GM19239 (cell line): ENCODE measurements at regions not wholly inside any gene's neighbourhood (a gene's known extent, or its start where the extent isn't known, plus 50 kb on each side); places are given as distances from the start of the nearest gene placed in this dataset.
"Not testable (repeated sequence)": the region's sequence is repeated elsewhere in the genome, so short reads cannot be mapped to it uniquely, and the experiment has no call there.

ENCODE experiments used
- DNase-seq: peaks from one replicate; pipeline ENCODE4 v3.0.0; 2011; ENCODE audit warnings: low spot score; ENCODE audit not compliant: insufficient read length
- FAIRE-seq: peaks from 2 replicates; lab custom pipeline; 2011; peaks lifted over from hg19 to GRCh38; lab: Jason Lieb, UNC

DNA sequence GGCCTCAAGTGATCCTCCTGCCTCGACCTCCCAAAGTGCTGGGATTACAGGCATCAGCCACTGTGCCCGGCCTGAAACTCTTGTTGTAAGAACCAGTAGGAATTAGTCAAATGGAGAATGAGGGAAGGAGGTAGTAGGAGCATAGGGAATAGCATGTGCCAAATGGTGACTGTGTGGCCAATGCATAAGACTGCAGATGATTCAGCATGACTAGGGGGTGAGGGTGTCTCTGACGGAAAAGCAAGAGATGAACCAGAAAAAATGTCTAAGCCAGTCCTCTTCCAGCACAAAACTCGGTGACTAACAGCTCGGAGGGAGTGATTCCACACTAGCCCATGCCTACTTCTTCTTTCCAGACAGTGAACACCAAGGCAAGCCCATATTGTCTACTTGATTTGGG is 58.2 kb upstream of the DUSP21 start:
- DNase-seq: no peak
- no peak for FAIRE-seq

DNA sequence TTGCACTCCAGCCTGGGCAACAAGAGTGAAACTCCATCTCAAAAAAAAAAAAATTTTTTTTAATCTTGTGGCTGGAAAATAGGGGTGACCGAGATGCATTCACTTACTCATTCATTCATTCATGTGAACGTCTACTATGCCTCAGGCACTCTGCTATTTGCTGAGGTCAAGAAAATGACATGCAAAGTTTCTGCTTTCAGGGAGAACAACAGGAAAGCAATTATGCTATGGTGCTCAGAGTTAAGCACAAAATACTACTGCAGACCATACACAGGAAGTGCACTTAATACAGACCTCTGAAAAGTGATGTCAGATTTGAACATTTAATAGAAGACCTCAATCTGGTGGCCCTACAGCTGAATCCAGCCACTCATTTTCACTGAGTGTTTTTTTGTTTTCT is 59.6 kb upstream of the DUSP21 start:
- no peak for FAIRE-seq
- DNase-seq: no peak

DNA sequence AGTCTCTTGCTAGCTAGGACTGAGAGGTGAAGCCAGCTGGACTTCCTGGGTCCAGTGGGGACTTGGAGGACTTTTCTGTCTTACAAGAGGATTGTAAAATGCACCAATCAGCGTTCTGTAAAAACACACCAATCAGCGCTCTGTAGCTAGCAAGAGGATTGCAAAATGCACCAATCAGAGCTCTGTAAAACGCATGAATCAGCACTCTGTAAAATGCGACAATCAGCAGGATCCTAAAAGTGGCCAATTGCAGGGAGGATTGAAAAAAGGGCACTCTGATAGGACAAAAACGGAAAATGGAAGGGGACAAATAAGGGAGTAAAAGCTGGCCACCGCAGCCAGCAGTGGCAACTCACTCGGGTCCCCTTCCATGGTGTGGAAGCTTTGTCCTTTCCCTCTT is 65.6 kb upstream of the DUSP21 start:
- FAIRE-seq (no peak), DNase-seq (no peak)

DNA sequence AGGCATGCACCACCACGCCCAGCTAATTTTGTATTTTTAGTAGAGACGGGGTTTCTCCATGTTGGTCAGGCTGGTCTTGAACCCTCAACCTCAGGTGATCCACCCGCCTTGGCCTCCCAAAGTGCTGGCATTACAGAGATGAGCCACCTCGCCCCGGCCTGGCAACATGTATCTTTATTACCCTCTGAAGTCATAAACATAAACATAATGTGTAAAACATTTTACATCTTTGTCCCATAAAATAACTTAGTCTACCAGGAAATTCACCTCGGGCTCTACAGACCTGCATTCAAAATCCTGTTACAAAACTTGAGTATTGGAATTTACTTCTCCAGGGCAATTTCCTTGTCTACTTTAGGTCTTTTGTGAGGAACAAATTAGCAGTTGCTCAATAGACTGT is 68.1 kb upstream of the DUSP21 start:
- no peak for DNase-seq
- FAIRE-seq: no peak

DNA sequence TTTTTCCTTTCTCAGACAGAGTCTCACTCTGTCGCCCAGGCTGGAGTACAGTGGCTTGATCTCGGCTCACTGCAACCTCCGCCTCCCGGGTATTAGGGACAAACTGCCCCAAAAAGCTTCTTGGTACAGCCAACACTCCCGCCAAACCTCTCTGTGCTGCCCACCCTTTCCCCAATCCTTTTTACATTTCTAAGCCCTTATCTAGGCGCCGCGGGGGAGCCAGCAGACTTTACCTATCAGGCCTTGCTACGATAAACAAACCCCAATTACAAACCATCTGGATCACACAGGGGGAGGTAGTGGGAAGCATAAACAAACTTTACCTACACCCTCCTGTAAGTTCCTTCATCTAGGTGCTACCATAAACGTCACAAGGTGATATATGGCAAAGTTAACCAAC is 69.8 kb upstream of the DUSP21 start:
- not testable (repeated sequence) for DNase-seq, FAIRE-seq

DNA sequence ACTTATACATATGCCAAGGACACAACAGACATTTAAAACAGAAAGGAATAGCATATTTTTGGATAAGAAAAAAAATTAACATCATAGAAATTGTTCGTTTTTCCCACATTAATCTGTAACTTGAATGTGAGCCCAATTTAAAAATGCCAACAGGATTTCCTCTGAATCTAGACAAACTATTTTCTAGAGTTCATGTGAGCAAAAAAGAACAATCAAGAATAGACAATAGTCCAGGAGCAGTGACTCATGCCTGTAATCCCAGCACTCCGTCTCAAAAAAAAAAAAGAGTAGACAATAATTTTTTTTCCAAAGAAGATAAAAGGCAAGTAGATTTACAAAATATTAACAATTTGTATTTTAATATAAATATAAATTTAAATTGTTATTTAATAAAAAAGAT is 73.7 kb upstream of the DUSP21 start:
- FAIRE-seq: no peak
- DNase-seq: no peak

DNA sequence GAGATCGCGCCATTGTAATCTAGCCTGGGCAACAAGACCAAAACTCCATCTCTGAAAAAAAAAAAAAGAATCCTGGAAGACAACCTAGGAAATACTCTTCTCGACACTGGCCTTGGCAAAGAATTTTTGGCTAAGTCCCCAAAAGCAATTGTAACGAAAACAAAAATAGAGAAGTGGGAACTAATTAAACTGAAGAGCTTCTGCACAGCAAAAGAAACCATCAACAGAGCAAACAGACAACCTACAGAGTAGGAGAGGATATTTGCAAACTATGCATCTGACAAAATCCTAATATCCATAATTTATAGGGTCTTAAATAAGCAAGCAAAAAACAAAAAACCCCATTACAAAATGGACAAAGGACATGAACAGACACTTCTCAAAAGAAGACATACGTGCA is 76.5 kb upstream of the DUSP21 start:
- no peak for DNase-seq

DNA sequence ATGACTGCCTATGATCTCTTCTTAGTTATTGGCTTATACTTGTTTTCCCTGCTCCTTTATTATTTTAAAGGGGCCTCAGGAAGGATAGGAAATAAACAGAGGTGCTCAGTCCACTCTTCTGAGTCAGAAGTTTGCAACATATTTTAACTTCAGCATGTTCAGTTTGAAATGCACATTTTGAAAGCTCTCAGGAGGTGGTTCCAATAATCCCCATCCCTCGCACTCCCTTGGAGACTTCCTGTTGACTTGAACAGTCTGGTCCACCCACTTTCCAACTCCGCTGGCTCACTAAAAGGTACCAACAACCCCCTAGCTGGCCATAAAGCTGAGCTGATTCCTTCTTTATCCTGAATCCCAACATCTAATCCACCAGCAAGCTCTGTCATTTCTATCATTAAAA is 78.3 kb upstream of the DUSP21 start:
- DNase-seq (no peak), FAIRE-seq (no peak)

More for the DNA sequence above, 76.5 kb upstream of the DUSP21 start:
- no peak for FAIRE-seq

DNA sequence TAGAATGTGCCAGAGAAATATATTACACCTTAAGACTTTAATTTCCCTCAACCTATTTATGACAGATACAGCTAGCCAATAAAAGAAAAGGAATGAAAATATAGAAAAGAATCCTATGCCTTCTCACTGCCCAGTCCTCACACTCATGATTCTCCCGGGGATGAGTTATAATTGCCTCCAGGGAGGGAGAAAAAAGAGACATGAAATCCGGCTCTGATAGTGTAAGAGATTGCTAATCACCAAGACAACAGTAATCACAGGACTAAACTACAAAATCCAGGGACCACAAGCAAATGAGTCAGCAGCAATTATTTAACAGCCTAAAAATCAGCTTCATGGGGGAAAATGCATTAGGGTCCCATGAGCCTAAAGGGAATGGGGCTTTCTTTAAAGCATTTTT is 95.9 kb upstream of the DUSP21 start:
- DNase-seq (no peak), FAIRE-seq (no peak)

DNA sequence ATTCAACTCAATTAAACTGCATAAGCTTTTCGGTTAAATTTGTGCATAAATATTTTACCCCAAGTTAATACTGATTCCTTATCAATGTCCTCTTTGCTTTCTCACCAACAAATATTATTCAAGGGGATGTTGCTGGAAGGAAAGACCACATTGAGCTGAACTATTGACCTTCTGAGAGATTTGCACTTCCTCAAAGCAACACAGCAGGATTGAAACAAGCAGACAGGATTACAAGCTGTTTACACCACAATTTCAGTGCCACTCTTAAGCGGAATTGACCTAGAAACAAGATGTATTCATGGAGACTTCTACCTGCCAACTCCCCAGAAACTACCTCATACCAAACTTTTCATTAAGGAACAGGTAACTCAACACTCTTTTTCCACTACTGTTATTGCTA is 96.5 kb upstream of the DUSP21 start:
- FAIRE-seq (peak; percentile 47), DNase-seq (no peak)

DNA sequence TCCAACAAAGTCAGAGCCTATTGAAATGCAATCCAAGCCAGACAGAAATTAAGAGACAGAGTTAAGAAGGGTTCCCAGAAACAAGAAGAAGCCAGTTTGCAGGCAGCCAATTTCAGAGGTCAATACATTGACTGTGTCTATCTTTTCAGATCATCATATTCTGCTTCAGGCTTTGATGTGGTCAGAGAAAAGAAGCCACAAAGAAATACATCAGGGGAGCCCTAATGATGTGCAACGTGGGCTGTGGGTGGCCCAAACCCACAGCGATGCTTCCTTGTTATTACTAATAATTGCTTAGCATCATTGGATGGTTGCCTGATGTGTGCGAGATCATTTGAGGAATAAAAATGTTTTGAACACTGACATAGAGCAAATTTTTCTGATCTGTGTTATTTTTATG is 99.0 kb upstream of the DUSP21 start:
- peak; percentile 49 for FAIRE-seq
- no peak for DNase-seq

DNA sequence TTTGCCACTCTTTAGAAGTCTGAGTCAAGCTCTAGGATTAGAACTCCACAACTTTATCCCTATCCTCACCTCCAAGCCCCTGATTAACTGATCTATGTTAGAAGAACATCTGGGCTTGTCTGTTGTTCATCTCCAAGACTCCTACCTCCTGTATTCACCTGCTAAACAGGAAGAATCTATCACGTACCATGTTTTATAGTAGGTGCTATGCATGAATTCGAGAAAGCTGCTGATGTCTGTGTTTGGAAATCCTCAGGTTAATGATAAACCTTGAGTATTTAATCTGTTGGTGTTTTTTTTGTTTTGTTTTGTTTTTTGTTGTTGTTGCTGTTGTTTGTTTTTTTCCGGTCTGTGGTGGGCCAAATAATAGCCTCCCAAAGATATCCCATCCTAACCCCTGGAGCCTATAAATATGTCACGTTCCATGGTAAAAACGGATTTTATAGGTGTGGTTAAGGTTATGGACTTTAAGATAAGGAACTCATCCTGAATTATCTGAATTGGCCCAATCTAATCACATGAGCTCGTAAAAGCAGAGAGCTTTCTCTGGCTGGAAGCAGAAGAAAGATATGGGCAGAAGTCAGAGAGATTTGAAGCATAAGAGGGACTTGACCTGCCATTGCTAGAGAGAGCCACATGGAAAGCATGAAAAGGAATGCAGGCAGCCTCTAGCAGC is 101.2 kb upstream of the DUSP21 start:
- no peak for FAIRE-seq

DNA sequence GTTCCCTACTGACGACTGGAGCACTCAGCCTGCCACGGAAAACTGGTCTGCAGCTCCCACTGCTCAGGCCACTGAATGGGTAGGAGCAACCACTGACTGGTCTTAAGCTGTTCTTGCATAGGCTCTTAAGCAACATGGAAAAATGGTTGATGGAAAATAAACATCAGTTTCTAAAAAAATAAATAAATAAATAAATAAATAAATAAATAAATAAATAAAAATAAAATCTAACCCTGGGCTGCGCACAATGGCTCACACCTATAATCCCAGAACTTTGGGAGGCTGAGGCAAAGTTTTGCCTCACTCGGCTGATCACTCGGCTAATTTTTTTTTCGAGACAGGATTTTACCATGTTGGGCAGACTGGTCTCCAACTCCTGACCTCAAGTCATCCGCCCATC is 102.0 kb upstream of the DUSP21 start:
- not testable (repeated sequence) for FAIRE-seq, DNase-seq

More for the DNA sequence above, 101.2 kb upstream of the DUSP21 start:
- no peak for DNase-seq

DNA sequence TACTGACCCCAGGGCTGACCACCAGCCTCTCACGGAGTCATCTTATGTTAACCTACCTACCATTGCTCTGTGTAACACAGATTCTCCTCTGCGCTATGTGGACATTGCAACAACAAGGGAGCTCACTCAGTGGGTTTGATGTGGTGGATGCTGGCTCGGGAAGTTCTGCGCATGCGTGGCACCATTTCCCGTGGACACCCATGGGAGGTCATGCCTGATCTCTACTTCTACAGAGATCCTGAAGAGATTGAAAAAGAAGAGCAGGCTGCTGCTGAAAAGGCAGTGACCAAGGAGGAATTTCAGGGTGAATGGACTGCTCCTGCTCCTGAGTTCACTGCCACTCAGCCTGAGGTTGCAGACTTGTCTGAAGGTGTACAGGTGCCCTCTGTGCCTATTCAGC is 102.4 kb upstream of the DUSP21 start:
- DNase-seq, FAIRE-seq: not testable (repeated sequence)

DNA sequence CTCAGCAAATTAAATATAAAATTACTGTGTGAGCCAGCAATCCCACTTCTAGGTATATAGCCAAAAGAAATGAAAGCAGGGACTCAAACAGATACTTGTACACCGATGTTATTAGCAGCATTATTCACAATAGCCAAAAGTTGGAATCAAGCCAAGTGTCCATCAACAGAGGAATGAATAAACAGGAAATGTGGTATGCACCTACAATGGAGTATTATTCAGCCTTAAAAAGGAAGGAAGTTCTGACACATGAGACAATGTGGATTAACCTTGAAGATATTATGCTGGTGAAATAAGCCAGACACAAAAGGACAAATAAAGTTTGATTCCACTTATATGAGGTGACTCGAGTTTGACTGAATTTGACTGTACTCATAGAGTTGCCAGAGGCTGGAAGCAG is 108.3 kb upstream of the DUSP21 start:
- FAIRE-seq (no peak), DNase-seq (no peak)

DNA sequence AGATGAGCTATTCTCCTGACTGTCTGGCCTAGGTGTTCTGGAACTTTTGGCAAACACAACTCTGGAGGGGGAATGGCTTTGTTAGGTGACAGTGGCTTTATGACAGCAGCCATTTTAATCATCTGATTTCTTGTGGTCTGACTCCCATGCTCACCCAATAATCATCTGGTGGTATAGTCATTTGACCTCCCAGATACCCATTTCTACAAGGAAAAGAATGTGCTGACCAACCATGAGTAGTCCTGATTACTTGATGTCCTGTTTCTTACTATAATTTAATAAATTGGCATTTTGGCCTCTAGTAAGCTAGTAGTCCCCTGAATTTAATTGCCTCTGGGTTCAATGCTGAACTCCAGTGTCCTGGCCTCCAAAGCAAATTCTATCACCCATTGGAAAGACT is 109.9 kb upstream of the DUSP21 start:
- DNase-seq (no peak), FAIRE-seq (no peak)

DNA sequence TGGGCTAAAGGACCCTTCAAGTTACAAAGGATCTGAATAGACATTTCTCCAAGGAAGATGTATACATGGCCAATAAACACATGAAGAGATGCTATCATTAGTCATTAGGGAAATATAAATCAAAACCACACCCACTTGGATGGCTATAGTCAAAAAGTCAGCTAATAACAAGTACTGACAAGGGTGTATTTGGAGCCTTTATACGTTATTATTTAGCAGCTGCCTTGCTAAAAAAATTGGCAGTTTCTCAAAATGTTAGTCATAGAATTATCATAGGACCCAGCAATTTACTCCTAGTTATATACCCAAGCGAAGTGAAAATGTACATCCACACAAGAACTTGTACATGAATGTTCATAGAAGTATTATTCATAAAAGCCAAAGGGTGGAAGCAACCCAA is 112.7 kb upstream of the DUSP21 start:
- DNase-seq: no peak
- no peak for FAIRE-seq

DNA sequence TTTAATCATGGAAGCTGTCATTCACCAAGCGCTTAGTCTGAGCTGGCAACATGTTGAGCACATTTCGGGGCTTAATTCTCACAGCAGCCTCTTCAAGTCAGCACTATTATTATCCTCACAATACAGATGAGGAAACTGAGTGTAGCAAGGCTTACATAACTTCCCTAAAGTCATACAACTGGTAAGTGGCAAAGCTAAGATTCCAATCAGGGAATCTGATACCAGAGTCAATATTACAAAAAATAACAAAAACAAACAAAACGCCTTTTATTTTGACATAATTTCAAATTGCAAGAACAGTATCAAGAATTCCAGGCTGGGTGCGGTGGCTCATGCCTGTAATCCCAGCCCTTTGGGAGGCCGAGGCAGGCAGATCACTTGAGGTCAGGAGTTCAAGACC is 120.4 kb upstream of the DUSP21 start:
- DNase-seq (no peak), FAIRE-seq (no peak)

DNA sequence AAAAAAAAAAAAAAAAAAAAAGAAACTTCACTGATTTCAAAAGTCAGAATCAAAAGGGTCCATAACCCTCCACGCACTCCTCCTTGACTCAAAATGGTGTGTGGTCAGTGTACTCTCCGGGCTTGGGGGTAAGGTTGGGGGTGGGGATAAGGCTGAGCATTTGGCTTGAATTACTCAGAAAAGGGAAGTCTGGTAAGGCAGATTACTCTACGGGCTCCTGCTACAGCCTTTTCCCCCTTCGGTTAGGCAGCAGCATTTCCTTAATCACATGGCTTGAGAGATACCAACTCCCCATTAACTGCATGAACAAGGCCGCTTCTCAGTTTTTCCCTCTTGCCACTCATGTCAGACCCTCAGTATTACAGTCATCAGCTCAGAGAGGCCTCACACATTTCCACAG is 135.4 kb upstream of the DUSP21 start:
- no peak for DNase-seq
- no peak for FAIRE-seq

DNA sequence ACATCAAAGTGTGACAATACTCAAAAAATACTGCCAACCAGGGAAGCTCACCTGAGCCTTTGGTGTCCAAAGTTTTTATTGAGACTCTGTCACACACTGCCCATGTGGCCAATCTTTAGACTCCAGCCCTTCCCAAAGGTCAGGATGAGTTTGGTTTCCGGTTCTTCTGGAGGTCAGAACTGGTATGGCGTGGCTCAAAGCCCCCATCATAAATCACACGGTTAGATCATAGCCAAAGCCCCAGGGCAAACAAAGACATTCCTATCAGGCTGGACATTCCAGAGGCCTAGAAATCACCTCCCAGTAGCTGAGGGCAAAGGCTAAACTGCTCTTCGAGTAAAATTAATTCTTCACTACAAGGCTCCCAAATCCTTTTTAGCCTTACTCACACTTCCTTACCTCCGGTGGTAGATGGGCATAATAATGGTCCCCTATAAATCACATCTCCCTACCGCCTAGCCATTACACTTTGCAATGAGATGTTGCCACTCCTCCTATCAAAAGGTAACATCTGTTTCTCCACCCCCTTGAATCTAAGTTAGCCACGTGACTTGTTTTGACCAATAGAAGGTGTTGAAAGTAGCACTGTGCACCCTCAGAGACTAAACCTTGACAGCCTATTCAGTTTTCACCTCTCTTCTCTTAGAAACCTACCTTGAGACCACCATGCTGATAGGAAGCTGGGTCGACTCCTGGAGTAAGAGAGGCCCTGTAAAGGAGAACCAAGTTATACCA is 137.8 kb upstream of the DUSP21 start:
- DNase-seq (no peak), FAIRE-seq (no peak)

DNA sequence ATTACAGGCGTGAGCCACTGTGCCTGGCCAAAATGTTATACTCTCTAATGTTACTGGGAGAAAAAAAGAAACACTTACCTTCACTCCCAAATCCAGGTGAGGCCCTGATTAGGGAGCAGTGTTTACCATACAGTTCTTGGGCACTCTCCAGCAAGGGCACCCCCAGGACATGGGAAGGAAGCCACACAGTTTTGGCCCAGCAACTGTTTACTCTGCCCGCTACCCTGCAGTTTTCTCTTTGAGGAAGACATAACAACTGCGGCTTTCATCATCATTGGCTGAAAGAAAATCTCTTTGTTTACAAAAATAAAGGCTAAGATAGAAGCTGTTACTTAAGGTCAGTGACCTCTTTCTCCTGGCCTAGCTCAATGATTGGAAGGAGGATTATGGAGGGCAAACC is 145.5 kb upstream of the DUSP21 start:
- FAIRE-seq (no peak), DNase-seq (no peak)

DNA sequence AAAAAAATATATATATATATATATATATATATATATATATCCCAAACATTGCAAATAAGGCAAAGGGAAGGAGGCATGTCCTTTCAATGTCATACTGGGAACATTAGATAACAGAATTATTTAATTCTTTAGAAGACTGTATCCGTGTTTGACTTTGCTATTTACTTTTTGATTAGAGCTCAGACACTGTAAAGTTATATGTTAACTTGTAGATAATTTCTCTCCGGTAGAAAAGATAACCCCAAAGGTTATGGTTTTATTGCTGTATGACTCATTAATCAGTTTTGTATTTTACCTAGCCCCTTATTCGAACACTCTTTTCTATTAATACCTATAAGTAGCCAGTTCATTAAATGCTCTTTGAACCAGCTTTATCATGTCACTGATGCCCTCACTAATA is 150.6 kb upstream of the DUSP21 start:
- no peak for DNase-seq
- no peak for FAIRE-seq
